ENCODE measurements at regions not wholly inside any gene's neighbourhood (a gene's known extent, or its start where the extent isn't known, plus 50 kb on each side); places are given as distances from the start of the nearest gene placed in this dataset.

DNA sequence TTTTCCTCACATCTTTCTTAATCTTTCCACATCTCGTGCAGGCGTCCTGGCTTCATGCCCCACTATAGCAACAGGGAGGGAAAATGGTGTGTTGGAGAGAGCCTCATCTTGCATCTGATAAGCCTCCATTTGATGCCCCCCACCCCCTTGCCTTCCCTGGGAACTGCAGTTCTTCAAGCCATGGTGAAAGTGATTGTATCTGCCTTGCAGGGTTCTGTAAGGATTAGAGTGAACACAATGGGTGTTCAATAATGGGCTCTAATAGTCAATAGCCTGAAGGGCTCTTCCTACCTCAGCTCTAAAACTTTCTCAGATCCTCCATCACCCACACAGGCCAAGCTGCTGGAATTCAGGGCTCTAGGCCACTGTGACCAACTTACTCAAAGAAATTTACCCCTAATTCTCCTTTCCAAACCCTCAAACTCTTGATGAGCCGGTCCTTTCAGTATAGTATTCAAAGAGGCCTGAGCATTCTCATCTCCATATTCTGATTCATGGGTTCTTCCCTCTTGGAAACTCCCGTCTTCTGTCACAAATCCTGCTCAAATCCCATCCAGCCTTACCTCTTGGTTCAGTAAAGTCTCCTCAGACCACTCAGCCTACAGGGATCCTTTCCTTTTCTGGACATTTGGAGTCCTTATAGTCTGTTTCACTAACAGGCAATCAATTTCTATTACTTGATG, 128.3 kb upstream of the TRIM2 start:
- no peak for TF ChIP-seq POLR2A (IDR thresholded peaks at IDR 0.05)
- TF ChIP-seq, protein P1, sequence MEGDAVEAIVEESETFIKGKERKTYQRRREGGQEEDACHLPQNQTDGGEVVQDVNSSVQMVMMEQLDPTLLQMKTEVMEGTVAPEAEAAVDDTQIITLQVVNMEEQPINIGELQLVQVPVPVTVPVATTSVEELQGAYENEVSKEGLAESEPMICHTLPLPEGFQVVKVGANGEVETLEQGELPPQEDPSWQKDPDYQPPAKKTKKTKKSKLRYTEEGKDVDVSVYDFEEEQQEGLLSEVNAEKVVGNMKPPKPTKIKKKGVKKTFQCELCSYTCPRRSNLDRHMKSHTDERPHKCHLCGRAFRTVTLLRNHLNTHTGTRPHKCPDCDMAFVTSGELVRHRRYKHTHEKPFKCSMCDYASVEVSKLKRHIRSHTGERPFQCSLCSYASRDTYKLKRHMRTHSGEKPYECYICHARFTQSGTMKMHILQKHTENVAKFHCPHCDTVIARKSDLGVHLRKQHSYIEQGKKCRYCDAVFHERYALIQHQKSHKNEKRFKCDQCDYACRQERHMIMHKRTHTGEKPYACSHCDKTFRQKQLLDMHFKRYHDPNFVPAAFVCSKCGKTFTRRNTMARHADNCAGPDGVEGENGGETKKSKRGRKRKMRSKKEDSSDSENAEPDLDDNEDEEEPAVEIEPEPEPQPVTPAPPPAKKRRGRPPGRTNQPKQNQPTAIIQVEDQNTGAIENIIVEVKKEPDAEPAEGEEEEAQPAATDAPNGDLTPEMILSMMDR (IDR thresholded peaks at IDR 0.05), result no peak
